HG03520 (cell line): ENCODE measurements at regions not wholly inside any gene's neighbourhood (a gene's known extent, or its start where the extent isn't known, plus 50 kb on each side); places are given as distances from the start of the nearest gene placed in this dataset.

Source experiments
- ATAC-seq: cut with Tn5 transposase; IDR thresholded peaks from one replicate; pipeline ENCODE4 v1.9.1; 2021; ENCODE audit warnings: mild to moderate bottlenecking, moderate library complexity; ENCODE audit not compliant: unreplicated experiment

DNA sequence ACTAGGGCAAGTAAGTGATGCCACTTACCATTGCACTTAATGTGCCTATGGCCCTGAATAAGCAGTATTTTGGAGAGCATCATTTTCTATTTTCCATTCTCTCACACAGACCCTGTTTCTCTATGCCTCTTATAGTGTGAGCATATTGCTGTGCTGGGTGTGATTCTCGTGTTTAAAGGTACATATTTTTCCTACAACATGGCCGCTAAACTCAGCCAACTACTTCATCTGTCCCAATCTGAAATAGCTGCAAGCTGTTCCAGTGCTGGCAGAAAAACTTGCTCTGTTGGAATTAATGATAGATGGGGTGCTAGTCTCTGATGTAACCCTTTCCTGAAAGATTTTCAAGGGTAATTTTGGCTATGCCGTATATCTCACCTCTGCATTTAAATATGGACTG is 97.5 kb downstream of the ZNF326 start:
- no peak for ATAC-seq
